Lung (tissue), 11 donors: ENCODE measurements at regions not wholly inside any gene's neighbourhood (a gene's known extent, or its start where the extent isn't known, plus 50 kb on each side); places are given as distances from the start of the nearest gene placed in this dataset.

ENCODE experiments used
- ATAC-seq: fragments of 200-7000 bp; cut with Tn5 transposase; one replicate; pipeline ENCODE4 v1.9.1; 2020; ENCODE audit warnings: moderate number of reproducible peaks; ENCODE audit not compliant: insufficient read depth, low FRiP score
- DNase-seq, 3 donors: peaks; one replicate each; pipeline ENCODE4 v3.0.0-alpha.2; 2013 to 2017
- H3K27ac ChIP-seq, 2 donors: one replicate each; pipeline ENCODE4 v1.5.1; 2013; ENCODE audit warnings: mild to moderate bottlenecking in 2 of 2, moderate library complexity in 2 of 2, control low read depth in 1 of 2, inconsistent platforms in 1 of 2, low read depth in 1 of 2, low read length in 1 of 2
- H3K27me3 ChIP-seq, 3 donors: one replicate each; pipeline ENCODE4 v1.5.1; 2013; ENCODE audit warnings: low read length in 2 of 3; ENCODE audit not compliant: control insufficient read depth in 3 of 3, insufficient read depth in 3 of 3
- H3K36me3 ChIP-seq, 4 donors: one replicate each; pipeline ENCODE4 v1.5.1; 2013; ENCODE audit warnings: low read length in 4 of 4, mild to moderate bottlenecking in 1 of 4, moderate library complexity in 1 of 4; ENCODE audit not compliant: control insufficient read depth in 4 of 4, insufficient read depth in 4 of 4
- H3K4me1 ChIP-seq, 5 donors: one replicate each; pipeline ENCODE4 v1.5.1; 2013; ENCODE audit warnings: low read length in 5 of 5, mild to moderate bottlenecking in 2 of 5, moderate library complexity in 1 of 5; ENCODE audit not compliant: control insufficient read depth in 5 of 5, insufficient read depth in 5 of 5
- H3K4me3 ChIP-seq: one replicate; pipeline ENCODE4 v1.5.1; 2013; ENCODE audit warnings: mild to moderate bottlenecking, control low read depth, moderate library complexity
- H3K9ac ChIP-seq, 2 donors: one replicate each; pipeline ENCODE4 v1.5.1; 2013; ENCODE audit warnings: low read length in 2 of 2, control low read depth in 1 of 2; ENCODE audit not compliant: insufficient read depth in 1 of 2
- H3K9me3 ChIP-seq, 4 donors: one replicate each; pipeline ENCODE4 v1.5.1; 2013; ENCODE audit warnings: low read length in 3 of 4, mild to moderate bottlenecking in 1 of 4, moderate library complexity in 1 of 4; ENCODE audit not compliant: control insufficient read depth in 4 of 4, insufficient read depth in 3 of 4
- CTCF ChIP-seq: IDR thresholded peaks from 2 replicates; pipeline ENCODE4 v1.5.1; 2012; ENCODE audit warnings: mild to moderate bottlenecking; ENCODE audit errors: control extremely low read depth, extremely low read depth
- WGBS, 2 donors: extraction: QIAGEN DNeasy Blood & Tissue Kit; methylation state at CpG; one replicate each; pipeline ENCODE4 v1.1.7; 2013; 5-methylcytosine and 5-hydroxymethylcytosine counted together
- donor health status: control.
- donor health status: control.
- donor health status: Bipolar disorder and iron deficiency.
- donor health status: healthy.
- donor health status: DM: yes; HTN: yes; CAD: no.

- Histone ChIP-seq H3K9ac (no peak overlapping the region), H3K4me1 (no peaks in the 10 kb centered on the region), H3K9me3 (peaks cover 0 to 7% (median 0%) of the 10 kb centered on the region in 4 donors), H3K27ac (no peak overlapping the region), H3K4me3 (no peak overlapping the region), H3K36me3 (no peaks in the 10 kb centered on the region), H3K27me3 (peaks cover 0 to 17% (median 0%) of the 10 kb centered on the region in 3 donors)
- no peak for ATAC-seq
- WGBS, 2 donors = 44 to 66% methylated on average over 20 of the region's 20 CpGs
- no peak for DNase-seq
- TF ChIP-seq CTCF = no peak
These were observed 213.5 kb upstream of the LHX5 start for GRCh38 chr12:113684908-113685782.

GRCh38 chr12:113684053-113684907 lies 212.6 kb upstream of the LHX5 start:
- H3K27ac ChIP-seq = no peak overlapping the region
- no peak for DNase-seq
- TF ChIP-seq CTCF = no peak

GRCh38 chr12:113683574-113683973 lies 211.9 kb upstream of the LHX5 start:
- DNase-seq = no peak
- H3K4me1 ChIP-seq = no peaks in the 10 kb centered on the region
- peaks cover 0 to 7% (median 0%) of the 10 kb centered on the region in 4 donors for H3K9me3 ChIP-seq
- H3K36me3 ChIP-seq = no peaks in the 10 kb centered on the region
- peaks cover 0 to 13% (median 0%) of the 10 kb centered on the region in 3 donors for H3K27me3 ChIP-seq
- TF ChIP-seq CTCF = no peak
- no peak overlapping the region for H3K9ac ChIP-seq
- no peak overlapping the region for H3K4me3 ChIP-seq
- WGBS, 2 donors = 40 to 45% methylated on average over 7 of the region's 7 CpGs
- no peak for ATAC-seq
- no peak overlapping the region for H3K27ac ChIP-seq

More at GRCh38 chr12:113684053-113684907, 212.6 kb upstream of the LHX5 start:
- no peak overlapping the region for H3K9ac ChIP-seq
- H3K36me3 ChIP-seq = no peaks in the 10 kb centered on the region
- no peak overlapping the region for H3K4me3 ChIP-seq
- 48 to 65% methylated on average over 13 of the region's 13 CpGs for WGBS, 2 donors
- H3K27me3 ChIP-seq = peaks cover 0 to 17% (median 0%) of the 10 kb centered on the region in 3 donors
- peaks cover 0 to 7% (median 0%) of the 10 kb centered on the region in 4 donors for H3K9me3 ChIP-seq
- no peak for ATAC-seq
- no peaks in the 10 kb centered on the region for H3K4me1 ChIP-seq
